HepG2 (cell line): ENCODE measurements at regions not wholly inside any gene's neighbourhood (a gene's known extent, or its start where the extent isn't known, plus 50 kb on each side); places are given as distances from the start of the nearest gene placed in this dataset.

Experiments
- ATAC-seq: fragments of 200-7000 bp; cut with Tn5 transposase; 3 replicates; pipeline ENCODE4 v1.9.1; 2020; ENCODE audit warnings: mild to moderate bottlenecking, moderate library complexity
- BruUV-seq: library from RNA; stranded (reverse); fragments of 400-500 nt; replicated peaks from 2 replicates; lab custom pipeline; 2021; lab: Mats Ljungman, UMichigan
- CTCF ChIA-PET: fragments of 300-600 bp; formaldehyde crosslinking; extraction: SDS; loops from one replicate; lab custom pipeline; 2021; ENCODE audit warnings: low total read pairs, inconsistent platforms, low intra/inter-chr PET ratio; lab: Yijun Ruan, JAX
- POLR2A ChIA-PET: fragments of 350-600 bp; sonication (Branson Sonifier 250); formaldehyde crosslinking; loops from one replicate; lab custom pipeline; 2020; ENCODE audit warnings: antibody characterized with exemption, inconsistent platforms; lab: Yijun Ruan, JAX
- DNase-seq: peaks from one replicate; pipeline ENCODE4 v3.0.0-alpha.2; 2015; ENCODE audit warnings: low spot score
- FAIRE-seq: peaks from 3 replicates; lab custom pipeline; 2011; peaks lifted over from hg19 to GRCh38; lab: Jason Lieb, UNC
- H2AFZ ChIP-seq: one replicate; pipeline ENCODE4 v1.6.1; 2011; ENCODE audit warnings: low read length, inconsistent platforms
- H3K27ac ChIP-seq: fragments of 300-600 bp; 3 replicates; pipeline ENCODE4 v1.8.0; 2011; ENCODE audit warnings: mixed run types, mild to moderate bottlenecking, mixed read lengths, low read length, inconsistent platforms; ENCODE audit not compliant: insufficient read depth; ENCODE audit errors: extremely low read length
- H3K27me3 ChIP-seq, 2 experiments: fragments of 200-600 bp in 1 of 2; 2 replicates in 1 of 2; 3 replicates in 1 of 2; pipeline versions ENCODE4 v1.6.0 to v1.8.0; 2011; ENCODE audit warnings: low read length in 2 of 2, mild to moderate bottlenecking in 2 of 2, moderate library complexity in 2 of 2, inconsistent platforms in 1 of 2; ENCODE audit not compliant: insufficient read depth in 2 of 2, control insufficient read depth in 1 of 2
- H3K36me3 ChIP-seq, 2 experiments: fragments of 200-600 bp in 1 of 2; replicated peaks in 1 of 2; 2 replicates in 1 of 2; 3 replicates in 1 of 2; pipeline versions ENCODE4 v1.5.1 to v1.8.0; 2011; ENCODE audit warnings: low read length in 2 of 2, inconsistent platforms in 1 of 2; ENCODE audit not compliant: insufficient read depth in 2 of 2, control insufficient read depth in 1 of 2
- H3K4me1 ChIP-seq: 2 replicates; pipeline ENCODE4 v1.5.1; 2012; ENCODE audit warnings: low read length, inconsistent platforms; ENCODE audit not compliant: insufficient read depth
- H3K4me2 ChIP-seq: 2 replicates; pipeline ENCODE4 v1.6.0; 2011; ENCODE audit warnings: low read depth, low read length, inconsistent platforms
- H3K4me3 ChIP-seq, 3 experiments: fragments of 200-600 bp in 1 of 3; sonication (generic), shearing (Covaris generic) in 1 of 3; replicated peaks in 1 of 3; 2 replicates each; pipeline ENCODE4 v1.5.1; 2011 to 2016; ENCODE audit warnings: low read length in 3 of 3, inconsistent platforms in 2 of 3, low read depth in 2 of 3, mild to moderate bottlenecking in 2 of 3, control low read depth in 1 of 3, mixed read lengths in 1 of 3; ENCODE audit not compliant: insufficient read depth in 1 of 3
- H3K79me2 ChIP-seq: one replicate; pipeline ENCODE4 v1.6.1; 2011; ENCODE audit warnings: low read length, inconsistent platforms; ENCODE audit not compliant: insufficient read depth
- H3K9ac ChIP-seq: 2 replicates; pipeline ENCODE4 v1.6.0; 2011; ENCODE audit warnings: mild to moderate bottlenecking, low read depth, low read length, inconsistent platforms; ENCODE audit not compliant: insufficient read depth
- H3K9me3 ChIP-seq: 2 replicates; pipeline ENCODE4 v1.5.1; 2012; ENCODE audit warnings: mild to moderate bottlenecking, low read length
- H4K20me1 ChIP-seq: 2 replicates; pipeline ENCODE4 v1.6.0; 2011; ENCODE audit warnings: inconsistent platforms, mild to moderate bottlenecking, low read length, moderate library complexity; ENCODE audit not compliant: insufficient read depth
- ARHGAP35 ChIP-seq: sonication (generic); formaldehyde crosslinking; IDR thresholded peaks from 2 replicates; pipeline ENCODE4 v1.9.0; 2022; ENCODE audit warnings: mild to moderate bottlenecking, inconsistent platforms, moderate library complexity, missing genetic modification reagents, borderline replicate concordance
- ELF4 ChIP-seq: sonication (generic); formaldehyde crosslinking; IDR thresholded peaks from 2 replicates; pipeline ENCODE4 v1.5.0; 2020; ENCODE audit warnings: missing genetic modification reagents, mild to moderate bottlenecking, moderate library complexity, borderline replicate concordance
- FOXJ3 ChIP-seq: sonication (generic); formaldehyde crosslinking; IDR thresholded peaks from 2 replicates; pipeline ENCODE4 v1.4.0; 2020; ENCODE audit warnings: missing genetic modification reagents, mild to moderate bottlenecking, borderline replicate concordance
- JUNB ChIP-seq: sonication (generic); formaldehyde crosslinking; IDR thresholded peaks from 2 replicates; pipeline ENCODE4 v1.8.0; 2022; ENCODE audit warnings: missing genetic modification reagents, mild to moderate bottlenecking, borderline replicate concordance
- PAWR ChIP-seq: sonication (generic); formaldehyde crosslinking; IDR thresholded peaks from 2 replicates; pipeline ENCODE4 v1.4.0; 2020; ENCODE audit warnings: missing genetic modification reagents, mild to moderate bottlenecking, borderline replicate concordance
- RBM39 ChIP-seq: fragments of 200-400 bp; formaldehyde crosslinking; IDR thresholded peaks from one replicate; pipeline ENCODE4 v1.6.1; 2018; ENCODE audit warnings: antibody characterized with exemption, mild to moderate bottlenecking, low read depth, low read length; ENCODE audit not compliant: poor library complexity, severe bottlenecking
- SIN3B ChIP-seq: fragments of 150-350 bp; IDR thresholded peaks from 2 replicates; pipeline ENCODE4 v1.6.1; 2014; ENCODE audit warnings: low read length
- SIX1 ChIP-seq: sonication (generic); formaldehyde crosslinking; IDR thresholded peaks from 2 replicates; pipeline ENCODE4 v1.4.0; 2020; ENCODE audit warnings: missing genetic modification reagents, borderline replicate concordance
- SRSF9 ChIP-seq: fragments of 200-400 bp; formaldehyde crosslinking; IDR thresholded peaks from 2 replicates; pipeline ENCODE4 v1.6.1; 2018; ENCODE audit warnings: borderline replicate concordance, mild to moderate bottlenecking, low read depth, low read length; ENCODE audit not compliant: insufficient read depth, poor library complexity, severe bottlenecking
- YEATS2 ChIP-seq: sonication (generic); formaldehyde crosslinking; IDR thresholded peaks from 2 replicates; pipeline ENCODE4 v1.4.0; 2020; ENCODE audit warnings: missing genetic modification reagents, borderline replicate concordance
- ZFY ChIP-seq: sonication (generic); formaldehyde crosslinking; IDR thresholded peaks from 2 replicates; pipeline ENCODE4 v1.4.0; 2020; ENCODE audit warnings: missing genetic modification reagents
- ZNF549 ChIP-seq: sonication (generic); formaldehyde crosslinking; IDR thresholded peaks from 2 replicates; pipeline ENCODE4 v1.5.0; 2020; ENCODE audit warnings: missing genetic modification reagents
- WGBS: methylation state at CpG from one replicate; pipeline ENCODE4 v1.1.6; 2017; ENCODE audit warnings: low lambda C conversion rate; 5-methylcytosine and 5-hydroxymethylcytosine counted together
- in situ Hi-C: cut with HindIII; loops from 2 replicates; pipeline ENCODE4 v1.10.0; 2017; ENCODE audit warnings: low pct_unique_long_range_greater_than_20kb; ENCODE audit not compliant: extremely low pct_ligation_motif_present
- intact Hi-C: fragments of 100-400 bp; cut with micrococcal nuclease; formaldehyde crosslinking; loops from one replicate; pipeline ENCODE4 v1.10.0; 2022; ENCODE audit not compliant: unreplicated experiment
- TF ChIP-seq, protein P1 (sequence below): sonication (generic); formaldehyde crosslinking; IDR thresholded peaks from 2 replicates; pipeline ENCODE4 v1.5.0; 2020; ENCODE audit warnings: mild to moderate bottlenecking, missing genetic modification reagents, moderate library complexity
- TF ChIP-seq, protein P2 (sequence below): sonication (generic); formaldehyde crosslinking; IDR thresholded peaks from 2 replicates; pipeline ENCODE4 v1.5.0; 2020; ENCODE audit warnings: mild to moderate bottlenecking, missing genetic modification reagents
- TF ChIP-seq, protein P3 (sequence below): sonication (generic); formaldehyde crosslinking; IDR thresholded peaks from 2 replicates; pipeline ENCODE4 v1.5.0; 2020; ENCODE audit warnings: missing genetic modification reagents
- TF ChIP-seq, protein P4 (sequence below): sonication (generic); formaldehyde crosslinking; IDR thresholded peaks from 2 replicates; pipeline ENCODE4 v1.4.0; 2020; ENCODE audit warnings: missing genetic modification reagents
- TF ChIP-seq, protein P5 (sequence below): sonication (generic); formaldehyde crosslinking; IDR thresholded peaks from 2 replicates; pipeline ENCODE4 v1.8.1; 2023; ENCODE audit warnings: missing genetic modification reagents, inconsistent platforms, borderline replicate concordance

DNA sequence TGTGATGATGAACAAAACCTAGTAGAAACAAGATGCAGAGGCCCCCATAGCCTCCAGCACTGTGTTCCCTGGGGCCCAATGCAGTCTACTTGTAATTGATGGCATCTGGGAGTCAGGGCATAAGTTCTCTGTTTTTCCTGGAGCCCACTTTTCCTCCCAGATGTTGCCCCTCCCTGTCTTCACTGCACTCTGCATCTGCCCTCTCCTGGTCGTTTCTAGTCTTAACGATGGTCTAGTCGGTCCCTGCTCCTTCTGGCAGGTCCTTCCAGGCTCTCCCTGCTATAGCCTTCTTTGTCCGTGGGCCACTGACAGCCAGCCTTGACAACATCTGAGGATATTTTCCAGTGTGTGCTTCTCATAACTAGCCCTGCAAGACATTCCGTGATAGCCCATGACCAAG lies 208.3 kb downstream of the GXYLT1 start:
- H3K79me2 ChIP-seq: no peaks in the 10 kb centered on the region
- ATAC-seq (no peak), FAIRE-seq (no peak), DNase-seq (no peak)
- intact Hi-C loops (loop anchor here (5.0 kb wide), 1 partner anchor 659 kb away; no protein-coding TSS in a partner anchor), in situ Hi-C loops (no loop called here)
- H3K4me3 ChIP-seq: no peak overlapping the region
- POLR2A ChIA-PET: no interaction called here
- no peaks in the 10 kb centered on the region for H3K4me1 ChIP-seq
- H3K9me3 ChIP-seq: no peaks in the 10 kb centered on the region
- no peaks in the 10 kb centered on the region for H3K36me3 ChIP-seq
- H3K27ac ChIP-seq: no peak overlapping the region
- no peaks in the 10 kb centered on the region for H4K20me1 ChIP-seq
- WGBS: 1% methylated on average over 5 of the region's 5 CpGs
- BruUV-seq: no TSS peak
- H3K4me2 ChIP-seq: no peak overlapping the region
- H3K9ac ChIP-seq: no peak overlapping the region
- CTCF ChIA-PET: no interaction called here
- peaks cover 0 to 3% of the 10 kb centered on the region in 2 experiments; a peak in 2 of 5 replicates for H3K27me3 ChIP-seq
- no peak overlapping the region for H2AFZ ChIP-seq
- no peak for TF ChIP-seq ELF4 (CRISPR knock-in tag)
- TF ChIP-seq YEATS2: no peak
- no peak for TF ChIP-seq ZFY (CRISPR knock-in tag)
- TF ChIP-seq, protein P1, sequence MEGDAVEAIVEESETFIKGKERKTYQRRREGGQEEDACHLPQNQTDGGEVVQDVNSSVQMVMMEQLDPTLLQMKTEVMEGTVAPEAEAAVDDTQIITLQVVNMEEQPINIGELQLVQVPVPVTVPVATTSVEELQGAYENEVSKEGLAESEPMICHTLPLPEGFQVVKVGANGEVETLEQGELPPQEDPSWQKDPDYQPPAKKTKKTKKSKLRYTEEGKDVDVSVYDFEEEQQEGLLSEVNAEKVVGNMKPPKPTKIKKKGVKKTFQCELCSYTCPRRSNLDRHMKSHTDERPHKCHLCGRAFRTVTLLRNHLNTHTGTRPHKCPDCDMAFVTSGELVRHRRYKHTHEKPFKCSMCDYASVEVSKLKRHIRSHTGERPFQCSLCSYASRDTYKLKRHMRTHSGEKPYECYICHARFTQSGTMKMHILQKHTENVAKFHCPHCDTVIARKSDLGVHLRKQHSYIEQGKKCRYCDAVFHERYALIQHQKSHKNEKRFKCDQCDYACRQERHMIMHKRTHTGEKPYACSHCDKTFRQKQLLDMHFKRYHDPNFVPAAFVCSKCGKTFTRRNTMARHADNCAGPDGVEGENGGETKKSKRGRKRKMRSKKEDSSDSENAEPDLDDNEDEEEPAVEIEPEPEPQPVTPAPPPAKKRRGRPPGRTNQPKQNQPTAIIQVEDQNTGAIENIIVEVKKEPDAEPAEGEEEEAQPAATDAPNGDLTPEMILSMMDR (CRISPR knock-in tag): no peak
- no peak for TF ChIP-seq ZNF549 (CRISPR knock-in tag)
- no peak for TF ChIP-seq JUNB (CRISPR knock-in tag)
- TF ChIP-seq SIX1 (CRISPR knock-in tag): no peak
- no peak for TF ChIP-seq PAWR
- TF ChIP-seq, protein P2, sequence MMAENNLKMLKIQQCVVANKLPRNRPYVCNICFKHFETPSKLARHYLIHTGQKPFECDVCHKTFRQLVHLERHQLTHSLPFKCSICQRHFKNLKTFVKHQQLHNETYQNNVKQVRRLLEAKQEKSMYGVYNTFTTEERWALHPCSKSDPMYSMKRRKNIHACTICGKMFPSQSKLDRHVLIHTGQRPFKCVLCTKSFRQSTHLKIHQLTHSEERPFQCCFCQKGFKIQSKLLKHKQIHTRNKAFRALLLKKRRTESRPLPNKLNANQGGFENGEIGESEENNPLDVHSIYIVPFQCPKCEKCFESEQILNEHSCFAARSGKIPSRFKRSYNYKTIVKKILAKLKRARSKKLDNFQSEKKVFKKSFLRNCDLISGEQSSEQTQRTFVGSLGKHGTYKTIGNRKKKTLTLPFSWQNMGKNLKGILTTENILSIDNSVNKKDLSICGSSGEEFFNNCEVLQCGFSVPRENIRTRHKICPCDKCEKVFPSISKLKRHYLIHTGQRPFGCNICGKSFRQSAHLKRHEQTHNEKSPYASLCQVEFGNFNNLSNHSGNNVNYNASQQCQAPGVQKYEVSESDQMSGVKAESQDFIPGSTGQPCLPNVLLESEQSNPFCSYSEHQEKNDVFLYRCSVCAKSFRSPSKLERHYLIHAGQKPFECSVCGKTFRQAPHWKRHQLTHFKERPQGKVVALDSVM: no peak
- TF ChIP-seq, protein P3, sequence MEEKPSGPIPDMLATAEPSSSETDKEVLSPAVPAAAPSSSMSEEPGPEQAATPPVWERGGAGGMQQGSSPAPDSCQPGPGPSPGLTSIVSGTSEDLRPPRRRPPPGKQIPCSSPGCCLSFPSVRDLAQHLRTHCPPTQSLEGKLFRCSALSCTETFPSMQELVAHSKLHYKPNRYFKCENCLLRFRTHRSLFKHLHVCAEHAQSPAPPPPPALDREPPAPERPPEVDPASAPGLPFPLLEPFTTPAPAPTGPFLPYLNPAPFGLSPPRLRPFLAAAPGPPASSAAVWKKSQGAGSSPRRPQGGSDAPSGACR (CRISPR knock-in tag): no peak
- TF ChIP-seq, protein P4, sequence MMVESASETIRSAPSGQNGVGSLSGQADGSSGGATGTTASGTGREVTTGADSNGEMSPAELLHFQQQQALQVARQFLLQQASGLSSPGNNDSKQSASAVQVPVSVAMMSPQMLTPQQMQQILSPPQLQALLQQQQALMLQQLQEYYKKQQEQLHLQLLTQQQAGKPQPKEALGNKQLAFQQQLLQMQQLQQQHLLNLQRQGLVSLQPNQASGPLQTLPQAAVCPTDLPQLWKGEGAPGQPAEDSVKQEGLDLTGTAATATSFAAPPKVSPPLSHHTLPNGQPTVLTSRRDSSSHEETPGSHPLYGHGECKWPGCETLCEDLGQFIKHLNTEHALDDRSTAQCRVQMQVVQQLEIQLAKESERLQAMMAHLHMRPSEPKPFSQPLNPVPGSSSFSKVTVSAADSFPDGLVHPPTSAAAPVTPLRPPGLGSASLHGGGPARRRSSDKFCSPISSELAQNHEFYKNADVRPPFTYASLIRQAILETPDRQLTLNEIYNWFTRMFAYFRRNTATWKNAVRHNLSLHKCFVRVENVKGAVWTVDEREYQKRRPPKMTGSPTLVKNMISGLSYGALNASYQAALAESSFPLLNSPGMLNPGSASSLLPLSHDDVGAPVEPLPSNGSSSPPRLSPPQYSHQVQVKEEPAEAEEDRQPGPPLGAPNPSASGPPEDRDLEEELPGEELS (CRISPR knock-in tag): no peak
- TF ChIP-seq SRSF9: no peak
- TF ChIP-seq FOXJ3: no peak
- TF ChIP-seq, protein P5, sequence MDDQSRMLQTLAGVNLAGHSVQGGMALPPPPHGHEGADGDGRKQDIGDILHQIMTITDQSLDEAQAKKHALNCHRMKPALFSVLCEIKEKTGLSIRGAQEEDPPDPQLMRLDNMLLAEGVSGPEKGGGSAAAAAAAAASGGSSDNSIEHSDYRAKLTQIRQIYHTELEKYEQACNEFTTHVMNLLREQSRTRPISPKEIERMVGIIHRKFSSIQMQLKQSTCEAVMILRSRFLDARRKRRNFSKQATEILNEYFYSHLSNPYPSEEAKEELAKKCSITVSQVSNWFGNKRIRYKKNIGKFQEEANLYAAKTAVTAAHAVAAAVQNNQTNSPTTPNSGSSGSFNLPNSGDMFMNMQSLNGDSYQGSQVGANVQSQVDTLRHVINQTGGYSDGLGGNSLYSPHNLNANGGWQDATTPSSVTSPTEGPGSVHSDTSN (CRISPR knock-in tag): no peak
- TF ChIP-seq SIN3B: no peak
- TF ChIP-seq RBM39: no peak
- no peak for TF ChIP-seq ARHGAP35
